ENCODE measurements at regions not wholly inside any gene's neighbourhood (a gene's known extent, or its start where the extent isn't known, plus 50 kb on each side); places are given as distances from the start of the nearest gene placed in this dataset.

GRCh38 chr10:107631876-107632275, 467.4 kb upstream of the SORCS1 start:
- Mint-ChIP-seq H3K4me3 (no peak overlapping the region), H3K36me3 (ENCODE audit: low read depth) (no peaks in the 10 kb centered on the region), H3K9me3 (no peaks in the 10 kb centered on the region), H3K4me1 (no peaks in the 10 kb centered on the region), H3K27ac (ENCODE audit: unreplicated experiment) (no peak overlapping the region), H3K27me3 (ENCODE audit: low read depth) (no peaks in the 10 kb centered on the region)
- TF ChIP-seq CTCF (conservative IDR thresholded peaks at IDR 0.05), result no peak
- DNase-seq (ENCODE audit: low read depth, low spot score), result no peak

- Mint-ChIP-seq H3K4me3 (no peak overlapping the region), H3K27me3 (ENCODE audit: low read depth) (no peaks in the 10 kb centered on the region), H3K4me1 (no peaks in the 10 kb centered on the region), H3K9me3 (peaks cover 3% of the 10 kb centered on the region), H3K27ac (ENCODE audit: unreplicated experiment) (no peak overlapping the region), H3K36me3 (ENCODE audit: low read depth) (no peaks in the 10 kb centered on the region)
- DNase-seq (ENCODE audit: low read depth, low spot score), result no peak
- no peak for TF ChIP-seq CTCF (conservative IDR thresholded peaks at IDR 0.05)
Observed at GRCh38 chr10:107626862-107627261, 462.4 kb upstream of the SORCS1 start.

GRCh38 chr10:107623292-107623691, 458.8 kb upstream of the SORCS1 start:
- no peak overlapping the region for H3K4me3 Mint-ChIP-seq
- peaks cover 3% of the 10 kb centered on the region for H3K9me3 Mint-ChIP-seq
- H3K27me3 Mint-ChIP-seq (ENCODE audit: low read depth), result no peaks in the 10 kb centered on the region
- H3K4me1 Mint-ChIP-seq, result no peaks in the 10 kb centered on the region
- H3K36me3 Mint-ChIP-seq (ENCODE audit: low read depth), result no peaks in the 10 kb centered on the region
- H3K27ac Mint-ChIP-seq (ENCODE audit: unreplicated experiment), result no peak overlapping the region
- no peak for TF ChIP-seq CTCF (conservative IDR thresholded peaks at IDR 0.05)
- no peak for DNase-seq (ENCODE audit: low read depth, low spot score)

GRCh38 chr10:107619139-107619538, 454.6 kb upstream of the SORCS1 start:
- TF ChIP-seq CTCF (conservative IDR thresholded peaks at IDR 0.05), result no peak
- Mint-ChIP-seq H3K4me3 (no peak overlapping the region), H3K27me3 (ENCODE audit: low read depth) (no peaks in the 10 kb centered on the region), H3K4me1 (no peaks in the 10 kb centered on the region), H3K27ac (ENCODE audit: unreplicated experiment) (no peak overlapping the region), H3K36me3 (ENCODE audit: low read depth) (no peaks in the 10 kb centered on the region), H3K9me3 (no peaks in the 10 kb centered on the region)
- DNase-seq (ENCODE audit: low read depth, low spot score), result no peak

GRCh38 chr10:107618504-107618994, 454.0 kb upstream of the SORCS1 start:
- Mint-ChIP-seq H3K36me3 (ENCODE audit: low read depth) (no peaks in the 10 kb centered on the region), H3K9me3 (no peaks in the 10 kb centered on the region), H3K4me3 (no peak overlapping the region), H3K27ac (ENCODE audit: unreplicated experiment) (no peak overlapping the region), H3K4me1 (no peaks in the 10 kb centered on the region), H3K27me3 (ENCODE audit: low read depth) (no peaks in the 10 kb centered on the region)
- DNase-seq (ENCODE audit: low read depth, low spot score), result no peak
- no peak for TF ChIP-seq CTCF (conservative IDR thresholded peaks at IDR 0.05)

Data from neural crest cell (in vitro differentiated cells).